ENCODE measurements at regions not wholly inside any gene's neighbourhood (a gene's known extent, or its start where the extent isn't known, plus 50 kb on each side); places are given as distances from the start of the nearest gene placed in this dataset.
"Not testable (repeated sequence)": the region's sequence is repeated elsewhere in the genome, so short reads cannot be mapped to it uniquely, and the experiment has no call there.

GRCh38 chr3:83251490-83251889 is 1490.0 kb upstream of the GBE1 start:
- ATAC-seq (no peak), DNase-seq (no peak)

- DNase-seq (no peak), ATAC-seq (no peak)
These were observed 1489.2 kb upstream of the GBE1 start for GRCh38 chr3:83250613-83251012.

DNA sequence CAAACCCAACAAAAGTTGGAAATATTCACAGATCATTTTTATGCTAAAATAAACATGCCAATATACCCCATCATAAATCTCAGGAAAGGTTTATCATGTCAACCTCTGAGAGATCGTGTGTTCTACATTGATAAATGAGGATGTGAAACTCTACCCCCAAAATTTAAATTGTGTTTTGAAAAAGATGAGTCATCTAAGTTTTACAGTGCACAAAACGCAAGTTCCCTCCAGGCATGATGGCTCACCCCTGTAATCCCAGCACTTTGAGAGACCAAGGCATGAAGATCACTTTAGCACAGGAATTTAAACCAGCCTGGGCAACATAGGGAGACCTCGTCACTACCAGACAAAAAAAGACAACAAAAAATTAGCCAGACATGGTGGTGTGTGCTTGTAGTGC is 1487.0 kb upstream of the GBE1 start:
- no peak for ATAC-seq

DNA sequence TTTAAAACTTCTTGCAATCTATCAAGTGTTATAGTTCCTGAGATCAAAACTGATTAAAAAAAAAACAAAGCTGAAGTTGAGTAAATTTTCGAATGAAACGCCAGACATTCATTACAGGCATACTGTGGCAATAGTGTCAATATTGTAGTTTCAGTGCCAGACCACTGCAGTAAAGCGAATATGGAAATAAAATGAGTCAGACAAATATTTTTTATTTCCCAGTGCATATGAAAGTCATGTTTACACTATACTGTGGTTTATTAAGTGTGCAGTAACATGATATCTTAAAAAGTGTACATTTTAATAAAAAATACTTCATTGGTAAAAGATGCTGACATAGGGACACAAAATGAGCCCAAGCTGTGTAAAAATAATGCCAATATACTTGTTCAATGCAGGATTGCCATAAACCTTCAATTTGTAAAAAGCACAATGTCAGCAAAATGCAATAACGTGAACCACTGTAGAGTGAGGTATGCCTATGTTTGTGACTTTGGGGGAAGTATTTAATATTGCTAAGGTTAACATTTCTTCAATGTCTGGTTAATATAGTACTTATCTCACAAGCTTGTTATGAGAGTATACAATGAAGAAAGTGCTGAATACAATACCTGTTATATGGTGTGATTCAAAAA is 1473.9 kb upstream of the GBE1 start:
- DNase-seq: no peak
- ATAC-seq: no peak

More for the DNA sequence above, 1487.0 kb upstream of the GBE1 start:
- DNase-seq: no peak

DNA sequence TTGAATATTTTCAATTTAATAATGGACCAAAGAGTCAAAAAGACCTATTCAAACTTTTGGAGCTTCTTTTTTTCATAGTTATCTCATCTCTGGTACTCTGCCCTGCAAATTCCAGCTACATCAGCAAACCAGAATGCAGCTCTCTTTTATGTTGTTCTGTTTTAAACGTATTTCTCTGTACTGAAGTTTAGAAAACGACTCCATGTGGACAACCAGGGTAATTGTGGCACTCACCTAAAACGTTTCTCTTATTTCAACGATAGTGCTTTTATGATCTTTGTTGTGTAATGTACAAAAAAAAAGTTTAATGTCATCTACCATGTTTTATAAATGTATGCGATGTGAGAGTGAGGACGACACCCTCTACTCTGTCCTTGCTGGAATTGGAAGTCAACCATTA is 1472.3 kb upstream of the GBE1 start:
- ATAC-seq: no peak

DNA sequence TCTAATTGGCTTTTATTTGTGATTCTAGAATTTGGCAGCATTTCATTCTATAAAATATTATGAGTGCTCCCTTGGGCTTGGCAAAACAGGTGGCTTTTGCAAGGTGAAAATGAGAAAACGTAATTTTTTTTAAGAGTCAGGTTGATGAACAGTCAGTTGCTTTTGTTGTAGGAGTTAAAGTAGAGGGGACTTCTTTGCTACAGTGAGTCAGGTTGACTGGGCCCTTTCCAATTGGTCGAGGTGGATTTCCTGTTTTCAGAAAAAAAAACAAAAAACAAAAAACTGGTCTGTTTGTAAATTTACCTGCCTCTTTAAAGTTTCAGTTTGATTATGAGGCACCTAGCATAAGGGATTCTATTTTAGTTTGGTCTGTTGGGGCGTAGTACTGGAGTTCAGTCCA is 1469.4 kb upstream of the GBE1 start:
- DNase-seq: no peak
- no peak for ATAC-seq

More for the DNA sequence above, 1472.3 kb upstream of the GBE1 start:
- DNase-seq: no peak

DNA sequence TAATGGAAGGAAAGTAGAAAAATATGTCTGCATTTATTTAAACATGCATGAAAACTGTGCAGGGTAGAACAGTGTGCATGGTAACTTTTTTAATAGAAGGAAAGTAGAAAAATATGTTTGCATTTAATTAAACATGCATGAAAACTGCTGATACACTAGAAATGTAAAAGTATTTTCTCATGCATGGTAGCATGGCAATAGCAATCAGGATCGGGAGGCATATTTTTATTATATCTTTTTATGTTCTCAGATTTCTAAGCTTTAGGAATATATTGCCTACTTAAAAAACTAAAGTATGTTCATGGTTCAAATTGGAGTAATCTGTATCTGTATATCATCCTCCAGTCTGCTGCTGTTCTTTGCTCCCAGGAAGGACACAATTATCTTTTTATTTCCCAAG is 1468.9 kb upstream of the GBE1 start:
- no peak for ATAC-seq
- DNase-seq: no peak

- DNase-seq (no peak), ATAC-seq (no peak)
These were observed 1465.3 kb upstream of the GBE1 start for GRCh38 chr3:83226751-83227150.

DNA sequence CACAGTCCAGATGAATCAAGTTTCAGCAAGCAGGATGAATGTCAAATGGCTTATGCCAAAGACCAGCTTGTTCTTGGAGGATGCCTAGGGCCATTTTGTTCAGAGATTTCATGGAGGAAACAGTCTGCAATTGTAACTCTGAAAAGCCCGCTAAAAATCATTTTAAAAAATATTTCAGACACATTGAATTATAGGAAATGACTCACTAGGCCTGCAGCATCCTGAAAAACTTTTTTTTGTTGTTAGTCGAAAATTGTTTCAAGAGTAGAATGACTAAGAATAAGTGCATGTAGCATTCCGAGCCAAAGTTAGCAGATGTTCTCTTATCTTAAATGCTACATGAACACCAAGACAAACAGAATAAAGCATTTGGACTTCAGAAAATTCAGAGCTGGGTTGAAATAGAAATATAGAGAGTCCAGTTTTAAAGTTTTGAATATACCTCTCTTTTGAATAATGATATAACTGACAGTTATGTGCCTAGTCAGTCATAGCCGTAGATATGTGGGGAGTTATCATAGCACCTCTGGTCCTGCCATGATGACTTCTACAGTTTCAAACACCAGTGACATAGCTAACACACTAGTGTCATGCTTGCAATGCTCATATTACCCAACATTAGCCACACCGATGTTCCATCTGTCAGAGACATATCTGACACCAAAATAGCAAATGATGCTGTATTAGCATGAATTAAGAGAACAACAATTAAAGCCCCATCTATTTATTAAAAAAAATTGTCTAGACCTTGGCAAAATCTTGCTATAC is 1462.8 kb upstream of the GBE1 start:
- no peak for ATAC-seq
- DNase-seq: no peak

DNA sequence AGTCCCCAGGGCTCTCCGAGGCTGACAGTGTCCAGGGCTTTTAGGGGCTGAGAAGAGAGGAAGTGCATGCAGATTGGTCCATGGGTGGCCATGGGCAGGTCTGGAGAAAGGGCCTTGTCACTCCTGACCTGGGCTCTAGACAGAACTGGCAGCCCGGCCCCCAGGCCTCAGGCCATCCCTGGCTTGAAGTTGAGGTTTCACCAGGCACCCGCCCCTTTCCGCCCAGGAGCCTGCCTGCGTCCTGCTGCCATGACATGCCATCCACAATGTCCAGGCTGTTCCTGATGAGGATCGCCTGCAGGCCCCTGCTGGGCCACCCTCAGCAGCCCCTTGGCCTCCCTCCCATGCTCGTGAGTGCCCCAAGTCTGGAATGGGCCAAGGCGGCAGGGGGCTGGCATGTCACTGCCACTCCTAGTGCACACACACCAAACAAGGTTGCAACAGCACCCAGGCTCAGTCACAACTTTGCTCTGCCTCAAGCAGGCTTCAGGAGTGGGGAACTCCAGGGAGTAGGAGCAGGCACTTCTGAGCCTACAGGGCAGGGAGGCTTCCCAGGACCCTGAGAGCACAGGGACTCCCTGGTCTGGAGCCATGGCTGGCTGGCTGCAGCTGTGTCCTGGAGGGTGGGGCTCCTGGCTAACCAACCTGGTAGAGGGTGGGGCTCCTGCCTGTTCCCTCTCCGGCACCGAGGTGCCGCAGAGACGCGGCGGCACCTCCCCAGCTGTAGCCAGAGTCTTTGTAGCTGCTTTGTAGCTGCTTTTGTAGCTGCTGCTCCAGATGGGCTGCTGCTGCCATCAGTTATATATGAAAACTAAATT is 1457.1 kb upstream of the GBE1 start:
- DNase-seq: no peak
- no peak for ATAC-seq

GRCh38 chr3:83217595-83218118 is 1456.2 kb upstream of the GBE1 start:
- not testable (repeated sequence) for DNase-seq, ATAC-seq

- ATAC-seq: no peak
- no peak for DNase-seq
These were observed 1455.6 kb upstream of the GBE1 start for GRCh38 chr3:83216919-83217594.

DNA sequence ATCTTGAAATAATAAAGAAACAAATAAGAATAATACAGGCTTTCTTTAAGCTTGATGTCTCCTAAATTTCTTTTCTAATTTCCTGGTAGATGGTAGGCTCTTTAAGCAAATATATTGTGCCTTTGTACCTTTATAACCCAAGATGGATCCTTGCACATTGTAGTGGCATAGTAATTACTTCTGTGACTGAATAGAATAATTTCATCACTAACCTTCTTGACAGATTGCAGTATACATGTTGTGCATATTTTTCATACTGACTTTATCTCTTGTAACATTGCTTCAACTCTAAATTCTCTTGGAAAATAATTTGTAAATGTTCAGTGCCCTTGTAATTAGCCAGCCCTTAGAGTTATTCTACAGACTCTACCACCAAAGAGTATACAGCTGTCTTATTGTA is 1433.8 kb upstream of the GBE1 start:
- ATAC-seq (no peak), DNase-seq (no peak)

- no peak for DNase-seq
- ATAC-seq: no peak
These were observed 1432.1 kb upstream of the GBE1 start for GRCh38 chr3:83193526-83193925.

DNA sequence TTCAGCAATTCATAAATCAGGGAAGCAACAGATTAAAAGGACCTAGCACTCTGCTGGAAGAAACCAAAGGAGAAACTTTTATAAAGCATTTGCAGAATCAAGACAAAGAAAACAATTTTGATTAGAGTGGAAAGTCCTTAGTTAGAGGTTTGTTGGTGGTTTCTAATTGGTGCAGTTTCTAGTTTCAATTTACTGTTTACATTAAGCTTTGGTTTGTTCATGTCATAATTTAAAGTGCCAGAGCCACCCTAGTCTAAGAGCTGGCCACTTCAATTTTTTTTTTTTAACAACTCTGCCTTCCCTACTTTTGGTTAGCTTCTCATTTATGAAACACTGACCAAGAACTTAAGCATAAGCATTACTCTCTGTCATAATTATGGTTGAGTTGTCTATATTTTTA is 1428.2 kb upstream of the GBE1 start:
- DNase-seq (no peak), ATAC-seq (no peak)

DNA sequence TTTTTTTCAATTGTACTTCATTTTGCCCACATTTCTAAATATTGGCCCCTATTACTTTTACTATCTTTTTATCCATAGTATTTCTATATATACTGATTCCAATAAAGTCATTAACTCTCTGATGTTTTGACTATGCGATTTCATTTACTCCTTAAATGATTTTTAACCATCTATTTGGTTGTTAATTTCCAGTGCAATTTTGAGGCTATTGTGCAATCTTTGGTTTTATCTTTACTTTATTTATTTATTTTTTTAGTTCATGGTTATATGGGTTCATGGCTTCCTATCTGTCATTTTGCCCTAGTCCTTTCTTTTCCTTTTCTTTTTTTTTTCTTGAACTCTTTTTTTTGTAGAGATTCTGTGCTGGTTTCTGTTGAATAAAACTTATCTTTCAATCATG is 1408.0 kb upstream of the GBE1 start:
- no peak for ATAC-seq
- DNase-seq: no peak

- ATAC-seq (no peak), DNase-seq (no peak)
These were observed 1389.5 kb upstream of the GBE1 start for GRCh38 chr3:83150896-83151295.

DNA sequence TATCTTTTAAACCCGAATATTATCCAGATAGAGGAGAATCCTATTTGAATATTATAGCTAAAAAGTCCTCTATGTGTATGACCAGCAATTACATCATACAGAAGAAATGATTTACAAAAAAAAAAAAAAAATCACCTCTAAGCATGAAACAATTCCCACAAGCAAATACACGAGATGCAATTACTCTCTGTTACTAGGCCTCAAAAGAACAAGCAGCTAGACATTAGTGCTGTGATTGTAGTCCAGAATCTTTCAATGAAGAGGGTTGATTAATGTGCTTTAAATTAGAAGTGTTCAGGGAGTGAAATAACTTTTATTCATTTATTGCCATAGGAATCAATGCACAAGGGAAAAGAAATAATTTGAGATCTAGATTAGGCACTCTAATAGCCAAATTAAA is 1379.5 kb upstream of the GBE1 start:
- DNase-seq: no peak
- no peak for ATAC-seq

GRCh38 chr3:83131236-83131635 is 1369.8 kb upstream of the GBE1 start:
- ATAC-seq (no peak), DNase-seq (no peak)

DNA sequence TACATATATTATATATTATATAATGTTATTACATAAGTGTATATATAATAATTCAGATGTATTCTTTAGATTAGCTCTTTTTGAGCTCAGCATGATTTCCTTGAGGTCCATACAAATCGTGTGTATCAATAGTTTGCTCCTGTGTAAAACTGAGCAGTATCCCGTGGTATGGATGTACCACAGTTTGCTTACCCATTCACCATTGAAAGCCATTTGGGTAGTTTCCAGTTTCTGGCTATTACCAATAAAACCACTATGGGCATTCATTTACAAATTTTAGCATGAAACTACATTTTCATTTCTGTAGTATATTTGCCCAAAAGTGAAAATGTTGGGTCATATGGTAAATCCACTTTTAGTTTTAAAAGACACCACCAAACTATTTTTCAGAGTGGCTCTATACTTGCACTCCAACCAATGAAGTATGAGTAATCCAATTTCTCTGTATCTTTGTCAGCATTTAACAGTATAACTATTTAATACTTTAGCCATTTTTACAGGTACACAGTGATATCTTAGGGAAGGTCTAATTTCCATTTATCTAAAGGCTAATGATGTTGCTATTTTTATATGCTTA is 1361.4 kb upstream of the GBE1 start:
- no peak for DNase-seq
- ATAC-seq: no peak

GRCh38 chr3:83093222-83093572 is 1331.8 kb upstream of the GBE1 start:
- no peak for ATAC-seq
- DNase-seq: no peak

Measured in stimulated activated naive CD8-positive, alpha-beta T cell treated with anti-CD3 and anti-CD28 coated beads, Interleukin-15, Interleukin-2, amounts not matched to agents 100 U/mL and 50 U/mL, for 24 hours (primary cell).